ENCODE measurements at regions not wholly inside any gene's neighbourhood (a gene's known extent, or its start where the extent isn't known, plus 50 kb on each side); places are given as distances from the start of the nearest gene placed in this dataset.

- ChIA-PET POLR2A (no interaction called here), CTCF (no interaction called here), RAD21 (ENCODE audit: low non-redundant PET in 1 of 2, low total read pairs in 2 of 2, uncharacterized antibody in 2 of 2, unreplicated experiment in 2 of 2) (no interaction called here)
- H3K4me2 ChIP-seq (ENCODE audit: low read length), result no peak overlapping the region
- H3K27ac ChIP-seq (ENCODE audit: low read depth, low read length), result no peak overlapping the region
- no peak overlapping the region for H3K9ac ChIP-seq (ENCODE audit: low read length)
- ATAC-seq (no peak), DNase-seq (ENCODE audit: low read depth, low spot score) (no peak)
- TF ChIP-seq SIN3A (IDR thresholded peaks at IDR 0.05; ENCODE audit: low read depth) (no peak), REST (IDR thresholded peaks at IDR 0.05; ENCODE audit: low read depth) (no peak), EGR1 (IDR thresholded peaks at IDR 0.05; ENCODE audit: low read depth) (no peak), EZH2 (IDR thresholded peaks at IDR 0.05) (no peak), SRF (IDR thresholded peaks at IDR 0.05; ENCODE audit: low read depth) (no peak), ZNF274 (IDR thresholded peaks at IDR 0.05; ENCODE audit: low read depth, low read length) (no peak), RAD21 (IDR thresholded peaks at IDR 0.05; ENCODE audit: low read depth) (no peak), ZBTB33 (IDR thresholded peaks at IDR 0.05; ENCODE audit: extremely low read depth, insufficient replicate concordance, low read length) (no peak), TCF7L2 (IDR thresholded peaks at IDR 0.05; ENCODE audit: borderline replicate concordance, extremely low read depth, insufficient read depth, insufficient read length) (no peak), ELF1 (IDR thresholded peaks at IDR 0.05; ENCODE audit: borderline replicate concordance, low read depth) (no peak), ZFX (IDR thresholded peaks at IDR 0.05) (no peak), FOSL1 (IDR thresholded peaks at IDR 0.05; ENCODE audit: low read depth) (no peak), YY1 (IDR thresholded peaks at IDR 0.05; ENCODE audit: extremely low read depth, insufficient replicate concordance, low read depth, low read length) (no peak), SP1 (IDR thresholded peaks at IDR 0.05; ENCODE audit: low read depth) (no peak), CBX3 (IDR thresholded peaks at IDR 0.05; ENCODE audit: low read depth) (no peak), JUND (IDR thresholded peaks at IDR 0.05) (no peak), MAX (IDR thresholded peaks at IDR 0.05) (no peak)
- BruUV-seq (replicated peaks), result no TSS peak
- no peaks in the 10 kb centered on the region for H3K27me3 ChIP-seq (ENCODE audit: insufficient read depth, low read length)
- H3K9me3 ChIP-seq (ENCODE audit: control insufficient read depth in 1 of 2, insufficient read depth in 1 of 2, low read depth in 1 of 2, low read length in 2 of 2), result peaks cover 4 to 21% of the 10 kb centered on the region in 2 experiments; a peak in 2 of 4 replicates
- no peaks in the 10 kb centered on the region for H3K4me1 ChIP-seq (ENCODE audit: control insufficient read depth in 1 of 2, insufficient read depth in 2 of 2, low read length in 2 of 2)
- H2AFZ ChIP-seq (ENCODE audit: low read depth, low read length, poor library complexity, severe bottlenecking), result no peak overlapping the region
- no peaks in the 10 kb centered on the region for H4K20me1 ChIP-seq (ENCODE audit: insufficient read depth)
- intact Hi-C loops (cut with micrococcal nuclease), result no loop called here
- no peaks in the 10 kb centered on the region for H3K36me3 ChIP-seq (ENCODE audit: control insufficient read depth in 1 of 2, insufficient read depth in 2 of 2, low read length in 2 of 2)
- H3K79me2 ChIP-seq (ENCODE audit: insufficient read depth, low read length), result no peaks in the 10 kb centered on the region
- no peaks in the 10 kb centered on the region for H3K9me2 ChIP-seq (ENCODE audit: insufficient read depth)
- H3K4me3 ChIP-seq (replicated peaks in 1 of 2; ENCODE audit: low read depth in 1 of 2, low read length in 2 of 2), result no peak overlapping the region
Observed at GRCh38 chr18:6564950-6565814, 150.5 kb upstream of the L3MBTL4 start.
